ENCODE measurements at regions not wholly inside any gene's neighbourhood (a gene's known extent, or its start where the extent isn't known, plus 50 kb on each side); places are given as distances from the start of the nearest gene placed in this dataset.

DNA sequence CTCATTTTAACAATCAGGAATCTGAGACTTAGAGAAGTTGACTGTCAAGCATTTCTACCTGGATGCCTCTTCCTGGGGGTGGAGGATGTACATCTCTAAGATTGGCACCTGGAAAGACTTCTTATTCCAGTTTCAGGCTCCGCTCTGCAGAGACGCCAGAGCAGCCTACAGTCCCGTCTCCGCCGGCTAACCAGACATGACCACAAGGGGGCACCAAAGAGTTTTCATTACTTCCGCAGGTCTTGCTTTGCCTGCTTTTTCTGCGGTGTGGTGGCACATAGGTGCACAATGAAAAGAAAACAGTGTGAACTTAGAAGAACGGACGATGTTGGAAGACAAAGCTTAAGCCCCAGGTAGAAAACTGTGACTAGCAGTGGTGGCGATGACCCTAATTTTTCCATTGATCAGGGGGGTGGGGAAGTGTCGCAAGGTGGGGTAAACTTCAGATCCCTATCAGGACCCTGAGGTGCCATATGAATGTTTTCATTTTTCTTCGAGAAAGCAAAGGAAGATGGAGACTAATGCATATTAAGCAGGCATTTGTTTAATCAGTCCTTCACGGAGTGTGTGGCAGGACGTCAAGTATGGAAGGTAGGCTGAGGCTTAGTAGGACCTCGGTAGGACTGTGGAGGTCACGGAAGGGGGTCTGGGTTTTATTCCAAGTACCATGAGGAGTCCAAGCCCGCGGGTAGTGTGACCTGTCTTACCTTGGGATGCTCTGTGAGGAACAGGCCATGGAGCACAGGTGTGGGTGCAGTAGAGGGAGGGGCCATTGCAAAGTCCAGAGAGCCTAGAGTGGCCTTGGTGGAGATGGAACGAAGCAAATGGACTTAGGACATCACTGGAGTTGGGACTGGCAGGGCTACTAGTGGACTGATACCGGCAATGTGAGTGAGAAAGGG, 60.1 kb upstream of the SORCS3 start:
- H2BK20ac ChIP-seq (ENCODE audit: low read length), result no peak overlapping the region
- no peak overlapping the region for H4K8ac ChIP-seq (ENCODE audit: extremely low read depth, insufficient read depth, low read length)
- no peak overlapping the region for H3K4me3 ChIP-seq (ENCODE audit: extremely low read depth in 1 of 4, insufficient read depth in 2 of 4, low read depth in 3 of 4, low read length in 4 of 4)
- WGBS, 2 experiments (ENCODE audit: extremely low coverage in 1 of 2, insufficient coverage in 1 of 2, insufficient read length in 1 of 2, insufficient replicate concordance in 2 of 2, low coverage in 1 of 2, low lambda C conversion rate in 2 of 2, missing lambda C conversion rate in 1 of 2), result 56% methylated on average over 20 of the region's 20 CpGs; no CpG with 5 or more reads in 1 of the 2 experiments
- H3K9ac ChIP-seq (replicated peaks in 1 of 4; ENCODE audit: extremely low read depth in 1 of 4, low read depth in 3 of 4, low read length in 3 of 4), result no peak overlapping the region
- no peak overlapping the region for H3K14ac ChIP-seq (ENCODE audit: insufficient read length)
- no peak overlapping the region for H3K18ac ChIP-seq (ENCODE audit: extremely low read depth, low read length)
- no peak overlapping the region for H3K23ac ChIP-seq (ENCODE audit: insufficient read length)
- no peaks in the 10 kb centered on the region; a peak in 1 of 7 replicates for H3K27me3 ChIP-seq (replicated peaks in 1 of 4; ENCODE audit: control insufficient read depth in 3 of 4, extremely low read depth in 1 of 4, insufficient read depth in 3 of 4, low read length in 3 of 4)
- H4K5ac ChIP-seq (ENCODE audit: insufficient read length, low read depth, low read length), result no peak overlapping the region
- H2BK120ac ChIP-seq (replicated peaks; ENCODE audit: low read depth, low read length), result no peak overlapping the region
- H3K4me1 ChIP-seq (replicated peaks in 1 of 4; ENCODE audit: control insufficient read depth in 3 of 4, insufficient read depth in 4 of 4, low read length in 3 of 4), result no peaks in the 10 kb centered on the region
- DNase-seq (ENCODE audit: low read depth in 1 of 2, low spot score in 2 of 2), result peak; percentile 36 to 94
- CTCF ChIA-PET (ENCODE audit: partially characterized antibody), result interaction anchor here (0.6 to 8.6 kb wide), 40 partner anchors 10 to 1342 kb away, joined by 3 to 101 read pairs (median 4); partner anchors contain the start of gene CFAP58
- no peak overlapping the region for H3K27ac ChIP-seq (ENCODE audit: low read depth, low read length)
- peak overlapping the region; percentile 99 for H2AFZ ChIP-seq (ENCODE audit: low read length)
- H3K4me2 ChIP-seq (ENCODE audit: insufficient read depth in 1 of 2, low read depth in 2 of 2, low read length in 2 of 2), result no peak overlapping the region
- no peaks in the 10 kb centered on the region for H3K79me1 ChIP-seq (ENCODE audit: low read depth, low read length)
- peak; percentile 84 for FAIRE-seq
- H3K79me2 ChIP-seq (ENCODE audit: control insufficient read depth in 1 of 2, insufficient read depth in 2 of 2, low read length in 2 of 2), result no peaks in the 10 kb centered on the region
- no peak overlapping the region for H2AK5ac ChIP-seq (ENCODE audit: low read depth, low read length)
- H3K4ac ChIP-seq (replicated peaks; ENCODE audit: insufficient read length, low read depth, low read length), result no peak overlapping the region
- no peaks in the 10 kb centered on the region; the same call in 1 of the 2 replicates for H3K23me2 ChIP-seq (ENCODE audit: low read depth, low read length)
- no peaks in the 10 kb centered on the region for H3K36me3 ChIP-seq (ENCODE audit: control insufficient read depth in 2 of 4, insufficient read depth in 4 of 4, low read length in 3 of 4)
- H3K9me3 ChIP-seq (ENCODE audit: insufficient read depth in 2 of 2, low read depth in 1 of 2, low read length in 1 of 2), result no peaks in the 10 kb centered on the region
- H2BK12ac ChIP-seq (ENCODE audit: low read depth, low read length), result no peak overlapping the region
- no peak overlapping the region for H2BK5ac ChIP-seq (ENCODE audit: low read depth, low read length)
- POLR2A ChIA-PET (ENCODE audit: partially characterized antibody), result interaction anchor here (1.7 kb wide), 1 partner anchor 41 kb away, joined by 3 read pairs; no protein-coding TSS in a partner anchor
- H3K56ac ChIP-seq (replicated peaks; ENCODE audit: insufficient read length, low read depth, low read length), result no peak overlapping the region
- no peak overlapping the region for H4K91ac ChIP-seq (replicated peaks; ENCODE audit: insufficient read length, low read length)
- no peaks in the 10 kb centered on the region for H4K20me1 ChIP-seq (replicated peaks in 1 of 2; ENCODE audit: control insufficient read depth in 1 of 2, insufficient read depth in 2 of 2, low read length in 2 of 2)
- no peak overlapping the region for H2BK15ac ChIP-seq (ENCODE audit: low read length)
- TF ChIP-seq CEBPB (IDR thresholded peaks at IDR 0.05; ENCODE audit: low read depth, low read length) (no peak), BRCA1 (IDR thresholded peaks at IDR 0.05; ENCODE audit: low read depth, low read length) (no peak), NRF1 (IDR thresholded peaks at IDR 0.05; ENCODE audit: low read depth, low read length) (no peak), YY1 (IDR thresholded peaks at IDR 0.05; ENCODE audit: low read depth, low read length) (no peak), SAP30 (IDR thresholded peaks at IDR 0.05; ENCODE audit: insufficient read depth, insufficient replicate concordance, low read length) (no peak), SUZ12 (IDR thresholded peaks at IDR 0.05; ENCODE audit: low read length) (no peak), SRF (IDR thresholded peaks at IDR 0.05; ENCODE audit: low read depth, low read length) (no peak), TCF12 (IDR thresholded peaks at IDR 0.05; ENCODE audit: low read depth, low read length) (no peak), RNF2 (IDR thresholded peaks at IDR 0.05; ENCODE audit: borderline replicate concordance, low read depth, low read length, missing control alignments, poor library complexity, severe bottlenecking) (no peak)
